WERI-Rb-1 (cell line): ENCODE measurements at regions not wholly inside any gene's neighbourhood (a gene's known extent, or its start where the extent isn't known, plus 50 kb on each side); places are given as distances from the start of the nearest gene placed in this dataset.

Experiments used
- DNase-seq: peaks from one replicate; pipeline ENCODE4 v3.0.0-alpha.2; 2020
- H3K27ac ChIP-seq: fragments of 250-450 bp; sonication (Bioruptor Pico); 2 replicates; pipeline ENCODE4 v1.5.1; 2020; ENCODE audit warnings: mild to moderate bottlenecking, moderate library complexity
- H3K27me3 ChIP-seq: fragments of 250-450 bp; sonication (Bioruptor Pico); 2 replicates; pipeline ENCODE4 v1.5.1; 2021; ENCODE audit warnings: mild to moderate bottlenecking, low read depth, moderate library complexity; ENCODE audit not compliant: insufficient read depth, severe bottlenecking
- H3K36me3 ChIP-seq: fragments of 250-450 bp; sonication (Bioruptor Pico); 2 replicates; pipeline ENCODE4 v1.5.1; 2020; ENCODE audit warnings: mild to moderate bottlenecking, moderate library complexity
- H3K4me3 ChIP-seq: 2 replicates; pipeline ENCODE4 v1.5.1; 2011; ENCODE audit warnings: low read depth, mild to moderate bottlenecking, control low read depth, low read length
- H3K9me3 ChIP-seq: fragments of 250-450 bp; sonication (Bioruptor Pico); 2 replicates; pipeline ENCODE4 v1.5.1; 2021; ENCODE audit warnings: mild to moderate bottlenecking, moderate library complexity; ENCODE audit not compliant: severe bottlenecking
- CTCF ChIP-seq: IDR thresholded peaks from 2 replicates; pipeline ENCODE4 v1.5.1; 2011; ENCODE audit warnings: low read depth, mild to moderate bottlenecking, control low read depth, inconsistent platforms, low read length

GRCh38 chr18:29925566-29925965 lies 1117.0 kb downstream of the DSC3 start:
- no peaks in the 10 kb centered on the region for H3K9me3 ChIP-seq
- no peak overlapping the region for H3K4me3 ChIP-seq
- no peaks in the 10 kb centered on the region for H3K36me3 ChIP-seq
- H3K27ac ChIP-seq, result no peak overlapping the region
- no peaks in the 10 kb centered on the region for H3K27me3 ChIP-seq
- no peak for TF ChIP-seq CTCF
- no peak for DNase-seq

GRCh38 chr18:29912351-29912750 lies 1130.2 kb downstream of the DSC3 start:
- Histone ChIP-seq H3K27me3 (no peaks in the 10 kb centered on the region), H3K4me3 (no peak overlapping the region), H3K36me3 (no peaks in the 10 kb centered on the region), H3K9me3 (no peaks in the 10 kb centered on the region), H3K27ac (no peak overlapping the region)
- DNase-seq, result peak; percentile 23
- TF ChIP-seq CTCF, result no peak

- no peak for DNase-seq
- Histone ChIP-seq H3K36me3 (no peaks in the 10 kb centered on the region), H3K27ac (no peak overlapping the region), H3K4me3 (no peak overlapping the region), H3K9me3 (no peaks in the 10 kb centered on the region), H3K27me3 (no peaks in the 10 kb centered on the region)
- TF ChIP-seq CTCF, result no peak
Measured at GRCh38 chr18:29892960-29893558, 1149.5 kb downstream of the DSC3 start.

- no peak overlapping the region for H3K27ac ChIP-seq
- no peaks in the 10 kb centered on the region for H3K9me3 ChIP-seq
- no peak for TF ChIP-seq CTCF
- DNase-seq, result no peak
- H3K4me3 ChIP-seq, result no peak overlapping the region
- H3K27me3 ChIP-seq, result no peaks in the 10 kb centered on the region
- no peaks in the 10 kb centered on the region for H3K36me3 ChIP-seq
Measured at GRCh38 chr18:29883114-29883513, 1159.4 kb downstream of the DSC3 start.

- TF ChIP-seq CTCF, result no peak
- Histone ChIP-seq H3K36me3 (no peaks in the 10 kb centered on the region), H3K27me3 (no peaks in the 10 kb centered on the region), H3K4me3 (no peak overlapping the region), H3K27ac (no peak overlapping the region), H3K9me3 (no peaks in the 10 kb centered on the region)
- no peak for DNase-seq
Measured at GRCh38 chr18:29882620-29883019, 1159.9 kb downstream of the DSC3 start.

- Histone ChIP-seq H3K27ac (no peak overlapping the region), H3K36me3 (no peaks in the 10 kb centered on the region), H3K4me3 (no peak overlapping the region), H3K9me3 (no peaks in the 10 kb centered on the region), H3K27me3 (no peaks in the 10 kb centered on the region)
- DNase-seq, result no peak
- TF ChIP-seq CTCF, result peak; percentile 13; the same call in 1 of the 2 replicates
Measured at GRCh38 chr18:29879763-29880162, 1162.8 kb downstream of the DSC3 start.
